GM12872 (cell line): ENCODE measurements at regions not wholly inside any gene's neighbourhood (a gene's known extent, or its start where the extent isn't known, plus 50 kb on each side); places are given as distances from the start of the nearest gene placed in this dataset.

Experiments used
- TF ChIP-seq, protein P1 (sequence below): IDR thresholded peaks from 3 replicates; pipeline ENCODE4 v1.5.1; 2011; ENCODE audit warnings: low read depth, mild to moderate bottlenecking, low read length, moderate library complexity; ENCODE audit not compliant: insufficient read depth

DNA sequence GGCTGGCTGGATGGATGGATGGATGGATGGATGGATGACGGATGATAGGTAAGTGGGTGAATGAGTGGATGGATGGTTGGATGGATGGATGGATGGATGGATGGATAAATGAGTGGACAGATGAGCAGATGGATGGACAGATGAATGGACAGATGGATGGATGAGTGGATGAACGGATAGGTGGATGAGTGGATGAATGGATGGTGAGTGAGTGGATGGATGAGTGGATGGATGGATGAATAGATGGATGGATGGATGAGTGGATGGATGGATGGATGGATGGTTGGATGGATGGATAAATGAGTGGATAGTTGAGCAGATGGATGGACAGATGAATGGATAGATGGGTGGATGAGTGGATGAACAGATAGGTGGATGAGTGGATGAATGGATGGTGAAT lies 340.7 kb upstream of the AUTS2 start:
- TF ChIP-seq, protein P1, sequence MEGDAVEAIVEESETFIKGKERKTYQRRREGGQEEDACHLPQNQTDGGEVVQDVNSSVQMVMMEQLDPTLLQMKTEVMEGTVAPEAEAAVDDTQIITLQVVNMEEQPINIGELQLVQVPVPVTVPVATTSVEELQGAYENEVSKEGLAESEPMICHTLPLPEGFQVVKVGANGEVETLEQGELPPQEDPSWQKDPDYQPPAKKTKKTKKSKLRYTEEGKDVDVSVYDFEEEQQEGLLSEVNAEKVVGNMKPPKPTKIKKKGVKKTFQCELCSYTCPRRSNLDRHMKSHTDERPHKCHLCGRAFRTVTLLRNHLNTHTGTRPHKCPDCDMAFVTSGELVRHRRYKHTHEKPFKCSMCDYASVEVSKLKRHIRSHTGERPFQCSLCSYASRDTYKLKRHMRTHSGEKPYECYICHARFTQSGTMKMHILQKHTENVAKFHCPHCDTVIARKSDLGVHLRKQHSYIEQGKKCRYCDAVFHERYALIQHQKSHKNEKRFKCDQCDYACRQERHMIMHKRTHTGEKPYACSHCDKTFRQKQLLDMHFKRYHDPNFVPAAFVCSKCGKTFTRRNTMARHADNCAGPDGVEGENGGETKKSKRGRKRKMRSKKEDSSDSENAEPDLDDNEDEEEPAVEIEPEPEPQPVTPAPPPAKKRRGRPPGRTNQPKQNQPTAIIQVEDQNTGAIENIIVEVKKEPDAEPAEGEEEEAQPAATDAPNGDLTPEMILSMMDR, result no peak

DNA sequence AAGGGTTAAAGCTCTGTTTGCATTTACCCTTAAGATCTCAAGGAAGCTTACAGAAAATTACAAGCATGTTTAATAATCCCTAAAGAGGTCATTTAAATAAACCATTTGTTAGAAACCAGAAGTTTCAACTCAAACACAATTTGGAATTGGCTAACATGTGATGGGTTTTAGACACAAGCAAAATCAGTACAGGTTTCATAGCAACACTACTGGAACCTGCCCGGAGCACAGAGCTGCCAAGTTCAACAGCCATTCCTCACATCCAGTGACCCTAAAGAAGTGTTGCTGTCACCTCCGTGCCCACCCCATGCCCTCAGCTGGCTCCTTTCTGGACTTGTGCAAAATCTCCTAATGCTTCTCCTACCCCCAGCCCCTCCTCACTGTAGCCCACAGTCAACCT lies 338.8 kb upstream of the AUTS2 start:
- TF ChIP-seq, protein P1, result no peak

DNA sequence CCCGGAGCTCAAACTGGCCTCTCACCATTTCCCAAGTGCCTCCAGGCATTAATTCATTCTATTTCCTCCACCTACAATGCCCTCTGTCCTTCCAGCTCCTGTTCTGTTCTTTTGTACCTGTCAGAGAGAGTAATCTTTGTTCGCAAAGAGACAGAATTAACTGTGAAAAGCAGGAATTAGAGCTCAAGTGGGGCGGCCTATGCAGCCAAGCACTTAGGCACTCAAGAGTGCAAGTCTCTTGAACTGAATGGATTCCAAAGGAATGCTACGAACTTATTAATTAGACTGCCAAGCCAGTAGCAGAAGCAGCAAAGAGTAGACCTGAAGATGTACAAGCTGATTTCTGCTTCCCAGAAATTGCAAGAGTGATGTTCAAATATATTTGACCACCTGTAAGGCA lies 338.3 kb upstream of the AUTS2 start:
- TF ChIP-seq, protein P1, result no peak

DNA sequence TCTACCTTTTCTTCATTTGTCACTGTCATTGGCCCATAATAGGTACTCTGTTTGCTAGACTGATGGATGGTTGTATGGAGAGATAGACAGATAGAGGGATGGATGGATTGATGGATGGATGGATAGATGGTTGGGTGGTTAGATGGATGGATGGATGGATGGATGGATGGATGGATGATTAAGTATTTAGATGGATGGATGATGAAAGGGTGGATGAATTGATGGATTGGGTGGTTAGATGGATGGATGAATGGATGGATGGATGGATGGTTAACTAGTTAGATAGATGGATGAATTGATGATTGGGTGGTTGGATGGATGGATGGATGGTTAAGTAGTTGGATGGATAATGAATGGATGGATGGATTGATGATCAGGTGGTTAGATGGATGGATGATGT lies 334.7 kb upstream of the AUTS2 start:
- TF ChIP-seq, protein P1, result no peak

DNA sequence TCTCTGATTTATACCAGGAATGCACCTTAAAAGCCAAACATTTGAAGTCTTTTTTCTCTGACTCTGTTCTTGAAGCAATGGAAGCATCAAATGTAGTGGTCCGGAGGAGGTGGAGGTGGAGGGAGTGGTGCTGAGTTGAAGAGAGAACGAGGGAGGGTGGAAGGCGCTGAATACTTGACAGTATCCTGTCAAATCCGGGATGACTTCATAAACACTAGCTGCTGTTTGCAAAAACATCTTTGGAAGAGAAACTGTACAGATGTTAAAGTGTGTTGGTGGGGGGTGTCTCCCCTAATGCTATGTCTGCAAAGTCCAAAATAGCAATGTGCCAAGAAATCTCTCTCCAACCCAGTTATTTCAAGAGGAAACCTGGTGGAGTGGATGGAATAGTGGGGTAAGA lies 328.5 kb upstream of the AUTS2 start:
- TF ChIP-seq, protein P1, result no peak

DNA sequence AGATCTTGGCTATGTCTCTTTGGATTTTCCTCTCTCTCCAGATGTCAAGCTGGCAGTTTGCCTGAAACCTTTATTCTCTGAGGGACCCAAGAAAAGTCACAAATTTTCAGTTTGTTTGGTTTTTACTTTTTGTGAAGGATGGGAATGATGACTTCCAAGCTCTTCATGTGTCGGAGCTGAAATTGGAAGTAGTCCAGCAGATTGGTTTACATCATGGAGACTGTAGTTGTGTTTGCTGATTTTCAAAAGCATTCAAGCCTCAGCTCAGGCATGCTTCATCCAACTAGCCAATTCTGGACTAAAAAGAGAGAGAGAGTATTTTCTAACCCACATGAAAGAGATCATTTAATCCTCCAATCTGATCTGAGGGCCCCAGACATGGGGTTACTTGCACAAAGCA lies 326.2 kb upstream of the AUTS2 start:
- TF ChIP-seq, protein P1, result no peak

DNA sequence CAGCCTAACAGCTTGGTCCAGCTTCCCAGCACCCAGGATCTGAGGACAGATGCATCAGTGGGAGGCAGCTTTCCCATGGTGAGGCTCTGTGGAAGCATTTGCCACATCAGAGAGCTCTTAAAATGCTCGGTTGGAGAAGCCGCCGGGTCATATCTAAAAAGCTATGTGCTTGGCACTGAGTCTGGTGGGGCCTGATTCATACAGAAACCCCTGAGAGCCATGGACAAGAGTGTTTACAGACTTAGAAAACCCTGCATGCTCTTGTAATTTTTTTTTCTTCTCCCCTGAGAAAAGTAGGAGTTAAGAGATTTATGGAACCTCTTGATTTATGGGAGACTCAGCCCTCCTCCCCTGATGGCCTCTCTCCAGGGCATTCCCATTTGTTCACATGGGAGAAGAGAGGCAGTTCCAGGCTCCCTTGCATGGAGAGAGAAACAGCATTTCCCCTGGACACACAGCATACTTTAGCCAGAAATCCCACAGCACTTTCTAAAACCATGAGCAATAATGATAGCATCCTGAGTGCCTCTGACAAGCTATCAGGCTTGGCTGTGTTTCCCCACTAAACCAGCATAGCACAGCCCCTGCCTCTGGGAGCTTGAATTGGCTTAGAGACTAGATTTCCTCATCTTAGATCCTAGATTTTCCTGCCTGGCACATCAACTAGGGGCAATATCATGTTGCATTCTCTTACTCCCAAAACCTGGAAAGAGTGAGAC lies 322.1 kb upstream of the AUTS2 start:
- TF ChIP-seq, protein P1, result no peak

DNA sequence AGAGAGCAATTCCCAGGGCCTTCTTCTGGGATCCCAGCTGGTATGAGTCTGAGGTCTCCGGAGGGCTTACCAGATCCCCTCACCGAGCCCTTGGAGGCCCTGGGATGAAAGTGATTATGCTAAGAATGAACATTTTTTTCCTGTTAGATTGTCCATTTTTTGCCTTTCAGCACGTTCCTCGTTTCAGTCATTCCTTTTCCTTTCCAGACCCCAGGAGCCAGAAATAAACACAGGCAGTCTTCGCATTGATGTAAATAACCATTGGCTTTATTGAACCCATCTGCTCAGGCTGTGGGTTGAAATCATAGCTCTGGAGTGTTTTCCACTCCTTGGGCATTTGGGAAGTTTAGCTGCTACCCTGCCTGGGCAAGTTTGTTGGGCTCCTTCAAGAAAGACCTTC lies 320.9 kb upstream of the AUTS2 start:
- TF ChIP-seq, protein P1, result no peak
